Activated T-cell treated with anti-CD3 and anti-CD28 coated beads for 48 hours (primary cell): ENCODE measurements at regions not wholly inside any gene's neighbourhood (a gene's known extent, or its start where the extent isn't known, plus 50 kb on each side); places are given as distances from the start of the nearest gene placed in this dataset.
"Not testable (repeated sequence)": the region's sequence is repeated elsewhere in the genome, so short reads cannot be mapped to it uniquely, and the experiment has no call there.

Experiments used
- DNase-seq: peaks from one replicate; pipeline ENCODE4 v3.0.0-alpha.2; 2020; ENCODE audit warnings: low read depth

DNA sequence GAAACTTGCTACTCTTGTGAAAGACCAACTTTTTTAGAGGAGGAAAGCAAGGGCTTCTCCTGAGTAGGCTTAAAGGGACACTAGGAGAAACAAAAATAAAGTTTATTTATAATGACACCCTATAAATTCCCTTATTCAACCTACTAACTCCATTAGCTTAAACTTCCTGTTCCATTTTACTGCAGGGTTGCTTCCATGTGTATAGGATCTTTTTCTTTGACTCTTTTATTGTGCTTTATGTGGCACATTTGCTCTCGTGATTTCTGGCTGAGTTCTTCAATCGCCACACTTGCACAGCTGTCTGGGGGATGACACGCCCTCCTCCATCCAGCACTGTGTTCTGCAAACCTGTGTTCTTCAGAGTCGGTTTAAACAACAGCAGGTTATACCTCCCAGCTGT is 225.7 kb upstream of the NPVF start:
- DNase-seq = no peak

DNA sequence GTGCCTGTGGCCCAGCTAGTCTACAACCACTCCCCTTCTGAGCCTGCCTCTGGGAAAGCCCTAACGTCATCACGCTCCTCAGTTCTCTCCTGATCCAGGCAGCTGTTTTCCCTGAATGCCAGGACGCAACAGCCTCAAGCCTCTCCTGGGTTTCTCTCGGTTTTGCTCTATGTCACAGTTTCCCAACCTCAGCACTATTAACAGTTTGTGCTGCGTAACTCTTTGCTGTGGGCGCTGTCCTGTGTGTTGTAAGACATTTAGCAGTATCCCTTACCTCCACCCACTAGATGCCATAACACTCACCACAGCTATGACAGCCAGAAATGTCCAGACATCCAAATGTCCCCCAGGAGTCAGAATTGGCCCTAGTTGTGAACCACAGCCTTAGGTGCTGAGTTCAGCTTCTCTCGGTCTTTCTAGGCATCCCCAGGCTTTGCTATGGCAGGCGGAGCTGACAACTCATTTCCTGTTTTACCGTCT is 226.3 kb upstream of the NPVF start:
- DNase-seq = no peak

DNA sequence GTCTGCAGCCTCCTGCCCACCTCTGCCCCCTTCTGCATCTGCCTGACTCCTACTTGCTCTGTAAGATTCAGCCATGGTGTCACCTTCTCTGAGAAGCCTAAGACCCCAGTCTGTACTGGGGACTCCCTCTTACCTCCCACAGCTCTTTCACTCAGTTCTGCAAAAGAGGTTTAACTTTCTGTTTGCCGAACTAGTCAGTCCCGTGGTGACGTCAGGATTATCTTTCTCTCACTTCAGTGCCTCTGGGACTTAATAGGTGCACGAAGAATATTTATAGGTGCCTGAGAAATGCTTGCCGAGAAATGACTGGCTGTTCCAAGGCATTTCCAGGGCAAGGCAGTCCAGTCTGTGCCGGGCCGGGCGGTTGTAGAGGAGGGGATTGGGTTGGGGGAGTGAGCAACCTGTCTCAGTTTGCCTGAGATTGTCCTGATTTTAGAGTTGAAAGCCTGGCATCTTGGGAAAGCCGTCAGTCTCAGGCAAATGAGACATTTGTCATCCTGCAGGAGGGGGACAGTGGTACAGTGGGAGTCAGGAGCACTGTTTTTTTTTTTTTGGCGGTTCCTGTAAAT is 227.5 kb upstream of the NPVF start:
- no peak for DNase-seq

DNA sequence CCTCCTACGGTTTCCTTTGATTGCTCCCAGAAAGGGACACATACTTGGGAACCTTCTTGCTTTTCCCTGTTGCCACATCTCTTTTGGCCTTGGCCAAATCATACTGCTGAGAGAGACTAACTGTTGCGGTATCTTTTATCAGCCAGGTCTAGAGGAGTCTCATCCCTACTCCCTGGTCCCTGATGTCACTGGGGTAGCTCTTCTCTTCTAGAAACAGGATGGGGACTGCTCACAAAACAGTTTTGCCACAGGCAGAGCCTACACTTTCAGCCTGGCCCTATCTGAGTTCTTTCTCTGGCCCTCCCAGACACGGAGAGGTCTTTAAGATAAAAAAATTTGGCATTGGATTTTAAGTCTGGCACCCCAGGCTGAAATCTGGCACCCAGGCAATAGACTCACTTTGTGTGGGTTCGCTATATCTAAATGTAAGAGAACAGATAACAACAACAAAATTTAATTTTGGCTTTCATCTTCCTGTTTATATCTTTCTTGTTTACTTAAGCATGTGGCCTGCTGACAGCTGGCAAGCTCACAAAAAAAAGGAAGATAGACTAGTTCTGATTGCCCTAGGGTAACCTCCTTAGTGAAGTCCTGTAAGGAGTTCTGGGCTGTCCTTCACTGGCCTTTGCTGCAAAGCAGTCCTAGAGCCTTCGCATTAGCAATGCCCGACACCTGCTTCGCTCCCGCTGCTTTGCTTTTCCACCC is 228.3 kb upstream of the NPVF start:
- DNase-seq = no peak

DNA sequence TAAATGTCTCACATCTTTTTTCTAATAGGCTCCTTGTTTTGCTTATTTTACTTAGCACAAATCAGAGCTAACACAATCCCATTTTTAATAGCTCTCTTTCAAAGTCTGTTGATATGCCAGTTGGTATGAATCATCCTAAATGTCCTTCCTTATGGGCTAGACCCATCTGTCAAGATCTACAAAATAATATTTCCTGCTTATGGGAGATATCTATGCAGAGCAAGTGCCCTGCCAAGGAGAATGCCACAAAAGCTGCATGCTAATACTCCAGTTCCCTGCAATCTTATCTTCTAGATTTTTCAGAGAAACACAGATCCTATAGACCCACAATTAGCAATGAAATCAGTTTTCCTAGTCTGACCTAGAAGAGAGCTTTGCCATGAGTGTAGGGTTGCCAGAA is 230.8 kb upstream of the NPVF start:
- no peak for DNase-seq

DNA sequence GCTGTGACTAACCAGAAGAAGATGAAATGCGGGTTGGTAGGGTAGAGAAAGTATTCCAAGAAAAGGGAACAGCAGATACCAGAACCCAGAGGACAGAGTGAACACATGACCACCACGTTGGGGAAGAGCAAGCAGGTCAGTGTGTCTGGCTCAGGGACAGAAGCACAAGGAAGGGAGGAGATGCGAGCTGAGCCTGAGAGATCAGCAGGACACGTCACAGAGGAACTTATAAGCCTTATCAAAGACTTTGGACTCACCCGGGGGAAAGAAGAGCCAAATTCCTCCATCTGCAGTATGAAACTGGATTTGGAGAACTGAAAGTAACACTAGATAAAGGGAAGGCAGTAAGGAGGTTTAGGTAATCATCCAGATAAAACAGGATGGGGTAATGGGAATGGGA is 232.1 kb upstream of the NPVF start:
- no peak for DNase-seq

DNA sequence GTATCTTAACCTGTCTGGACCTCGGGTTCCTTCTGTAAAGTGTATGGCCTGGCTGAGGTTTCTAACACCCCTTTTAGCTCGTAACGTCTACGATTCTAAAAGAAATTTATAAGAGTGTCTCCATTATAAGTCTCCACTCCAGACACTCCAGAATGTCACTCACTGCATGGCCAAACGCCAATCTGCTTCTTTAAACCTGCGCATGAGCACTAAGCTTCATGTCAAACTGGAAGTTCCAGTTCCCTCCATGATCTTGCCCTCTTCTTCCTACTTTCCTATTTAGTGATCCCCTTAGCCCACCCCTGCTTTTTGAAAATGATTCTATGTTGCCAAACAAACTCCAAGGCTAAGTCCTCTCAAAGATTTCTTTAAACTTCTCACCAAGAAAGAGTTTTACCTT is 241.4 kb upstream of the NPVF start:
- DNase-seq = no peak

DNA sequence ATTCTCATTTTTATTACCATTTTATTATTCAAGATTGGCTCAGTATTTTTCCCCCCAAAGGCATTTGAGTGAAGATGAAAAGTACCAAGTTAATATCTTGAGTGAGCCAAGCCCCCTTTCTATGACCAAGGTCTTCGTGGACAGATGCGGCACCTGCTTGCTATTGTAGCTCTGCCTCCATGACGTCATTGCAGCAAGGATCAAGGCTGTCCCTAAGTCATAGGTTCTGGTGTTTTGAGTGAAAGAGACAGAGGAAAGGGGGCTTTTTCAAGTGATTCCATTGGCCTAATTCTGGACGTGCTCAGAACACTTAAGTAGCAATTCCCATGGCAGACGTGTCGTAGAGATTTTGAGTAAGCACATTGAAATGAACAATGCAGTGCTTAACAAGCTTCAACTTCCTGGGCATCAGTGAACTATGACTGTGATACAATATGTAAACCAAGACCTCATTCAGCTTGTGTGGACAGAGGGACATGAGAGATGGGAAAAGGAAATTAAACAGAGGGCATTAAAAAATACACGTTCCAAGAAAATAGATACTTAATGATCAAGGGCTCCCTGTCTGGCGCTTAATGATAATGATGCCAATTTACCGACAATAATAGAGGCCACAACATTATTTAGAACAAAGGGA is 248.7 kb upstream of the NPVF start:
- no peak for DNase-seq

DNA sequence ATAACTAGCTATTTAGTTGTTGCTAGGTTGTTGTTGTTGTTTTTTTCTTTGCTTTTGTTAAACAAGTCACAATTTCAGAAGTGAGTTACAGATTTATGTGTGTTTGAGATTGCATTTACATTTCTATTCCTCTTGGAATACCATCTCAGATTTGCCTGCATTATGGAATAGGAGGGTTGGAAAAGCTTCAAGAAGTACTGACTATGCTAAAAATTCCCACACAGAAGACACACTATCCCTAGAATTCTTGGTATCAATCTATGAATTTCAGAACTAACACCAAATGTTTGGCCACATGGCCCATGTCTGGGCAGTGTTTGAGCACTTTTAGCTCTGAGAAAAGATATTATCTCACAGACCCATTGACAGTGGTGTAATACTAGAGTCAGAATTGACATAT is 249.9 kb upstream of the NPVF start:
- not testable (repeated sequence) for DNase-seq

DNA sequence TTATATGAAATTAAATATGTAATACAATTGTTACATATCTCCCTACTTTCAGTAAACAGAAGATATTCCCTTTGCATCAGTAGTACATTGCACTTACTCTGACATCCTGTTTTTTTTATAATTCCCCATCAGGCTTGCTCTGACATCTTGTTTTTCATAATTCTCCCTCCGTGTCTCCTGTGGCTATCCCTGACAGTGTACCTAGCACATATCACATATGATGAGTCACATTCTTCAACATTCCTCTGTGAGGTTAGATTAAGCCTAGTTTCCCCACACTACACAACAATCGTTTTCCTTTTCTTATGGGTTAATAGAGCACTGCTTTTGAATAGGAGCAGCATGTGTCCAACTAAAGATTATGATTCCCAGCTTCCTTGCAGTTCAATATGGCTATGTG is 250.6 kb upstream of the NPVF start:
- DNase-seq = no peak

DNA sequence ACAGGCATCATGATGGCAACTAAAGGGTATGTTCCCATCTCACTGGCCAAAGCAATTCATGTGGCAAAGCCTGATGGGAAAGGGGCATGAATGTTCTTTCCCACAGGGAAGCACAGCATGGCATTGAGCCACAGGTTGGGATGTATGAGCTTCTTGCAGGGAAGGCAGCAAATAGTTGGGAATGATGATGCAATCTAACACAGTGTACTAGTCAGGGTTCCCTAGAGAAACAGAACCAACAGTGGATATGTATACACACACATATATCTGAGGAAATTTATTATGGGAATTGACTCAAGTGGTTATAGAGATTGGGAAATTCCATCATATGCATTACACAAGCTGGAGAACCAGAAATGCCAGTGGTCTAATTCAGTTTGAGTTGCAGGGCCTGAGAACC is 253.6 kb upstream of the NPVF start:
- no peak for DNase-seq

DNA sequence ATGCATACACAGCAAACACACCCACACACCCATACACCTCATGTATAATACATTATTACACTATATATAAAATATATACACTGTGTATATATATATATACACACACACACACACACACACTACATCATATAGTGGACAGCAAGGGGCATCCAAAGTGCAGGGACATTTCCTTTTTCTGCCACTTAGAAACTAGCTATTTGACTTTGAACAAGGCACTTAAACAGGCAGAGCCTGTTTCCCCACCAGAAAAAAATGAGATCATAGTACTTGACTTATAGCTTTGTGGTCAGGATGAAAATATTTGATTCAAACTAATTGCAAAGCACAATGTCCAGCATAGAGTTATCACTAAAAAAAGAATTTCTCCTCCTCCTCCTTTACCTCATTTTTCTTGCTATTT is 254.3 kb upstream of the NPVF start:
- no peak for DNase-seq

DNA sequence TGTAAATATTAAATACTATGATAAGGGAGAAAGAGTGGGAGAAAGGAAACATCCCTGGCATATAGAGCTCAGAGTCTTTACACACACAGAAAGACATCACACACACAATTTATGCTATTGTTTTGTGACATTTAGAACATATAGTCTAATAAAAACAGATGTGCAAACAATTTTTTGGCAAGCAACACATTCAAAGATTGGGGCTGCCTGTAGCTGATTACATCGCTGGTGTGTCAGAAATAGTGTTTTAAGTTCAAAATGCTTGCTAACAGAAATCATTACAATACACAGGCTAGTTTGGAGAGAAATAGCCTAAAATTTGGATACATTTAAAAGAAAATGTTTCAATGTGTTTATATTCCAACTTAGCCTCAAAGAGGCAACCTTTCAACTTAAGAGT is 256.7 kb upstream of the NPVF start:
- no peak for DNase-seq

DNA sequence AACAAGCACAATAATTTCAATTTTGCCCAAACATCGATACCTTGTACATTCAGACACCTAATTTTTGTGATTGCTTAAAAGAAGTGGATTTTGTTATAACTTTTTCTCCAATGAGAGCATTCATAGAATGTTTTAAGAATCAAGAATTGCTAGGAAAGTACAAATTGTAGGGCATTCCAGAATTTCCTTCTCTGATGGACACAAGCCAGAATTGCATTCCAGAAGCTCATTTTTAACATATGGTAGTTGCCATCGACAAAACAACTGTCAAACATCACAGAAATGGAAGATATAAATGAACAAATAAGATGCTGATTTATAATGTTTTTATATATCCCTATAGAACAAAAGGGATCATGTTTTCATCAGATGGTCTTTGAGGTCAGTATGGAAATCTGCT is 258.4 kb upstream of the NPVF start:
- no peak for DNase-seq

DNA sequence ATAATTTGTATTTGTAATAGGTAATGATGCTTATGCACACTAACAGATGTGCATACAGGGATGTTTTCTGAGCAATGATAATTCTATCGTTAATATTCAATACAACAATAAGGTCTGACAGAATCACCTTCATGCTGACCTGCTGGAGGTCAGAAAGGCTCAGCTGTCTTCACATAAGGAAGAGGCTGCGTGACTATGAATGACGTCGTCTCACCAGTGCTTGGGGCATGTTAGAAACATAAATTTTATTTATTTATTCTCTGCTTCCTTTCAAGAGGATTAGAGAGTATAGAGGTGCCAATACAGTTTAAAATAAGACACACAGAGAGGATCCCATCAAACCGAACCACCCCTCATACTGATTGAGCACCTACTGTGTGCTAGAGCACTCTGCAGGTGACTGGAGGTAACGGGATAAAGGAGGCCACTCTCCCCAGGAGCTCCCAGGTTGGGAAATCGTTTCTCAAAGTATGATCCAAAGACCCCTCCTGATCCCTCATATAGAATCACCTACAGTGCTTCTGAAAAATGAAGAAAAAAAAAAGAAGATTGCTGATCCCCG is 265.6 kb upstream of the NPVF start:
- no peak for DNase-seq

DNA sequence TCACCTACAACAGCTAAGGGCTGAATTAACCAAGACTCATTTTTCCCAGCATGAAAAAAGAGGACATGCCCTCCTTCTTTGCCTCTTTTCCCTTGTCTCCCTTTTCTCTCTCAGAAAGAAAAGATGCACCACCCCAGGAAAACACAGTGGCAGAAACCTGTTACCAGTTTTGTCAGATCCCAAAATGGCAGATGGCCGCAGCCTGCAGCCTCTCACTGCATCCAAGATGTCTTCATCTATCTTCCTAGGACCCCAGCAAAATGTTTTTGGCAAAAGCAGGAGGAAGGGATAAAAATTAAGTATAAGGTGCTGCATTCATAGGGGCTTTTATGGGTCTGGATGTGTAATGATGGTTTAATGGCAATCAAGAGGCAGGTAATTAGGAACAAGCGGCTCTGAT is 266.6 kb upstream of the NPVF start:
- DNase-seq = no peak

DNA sequence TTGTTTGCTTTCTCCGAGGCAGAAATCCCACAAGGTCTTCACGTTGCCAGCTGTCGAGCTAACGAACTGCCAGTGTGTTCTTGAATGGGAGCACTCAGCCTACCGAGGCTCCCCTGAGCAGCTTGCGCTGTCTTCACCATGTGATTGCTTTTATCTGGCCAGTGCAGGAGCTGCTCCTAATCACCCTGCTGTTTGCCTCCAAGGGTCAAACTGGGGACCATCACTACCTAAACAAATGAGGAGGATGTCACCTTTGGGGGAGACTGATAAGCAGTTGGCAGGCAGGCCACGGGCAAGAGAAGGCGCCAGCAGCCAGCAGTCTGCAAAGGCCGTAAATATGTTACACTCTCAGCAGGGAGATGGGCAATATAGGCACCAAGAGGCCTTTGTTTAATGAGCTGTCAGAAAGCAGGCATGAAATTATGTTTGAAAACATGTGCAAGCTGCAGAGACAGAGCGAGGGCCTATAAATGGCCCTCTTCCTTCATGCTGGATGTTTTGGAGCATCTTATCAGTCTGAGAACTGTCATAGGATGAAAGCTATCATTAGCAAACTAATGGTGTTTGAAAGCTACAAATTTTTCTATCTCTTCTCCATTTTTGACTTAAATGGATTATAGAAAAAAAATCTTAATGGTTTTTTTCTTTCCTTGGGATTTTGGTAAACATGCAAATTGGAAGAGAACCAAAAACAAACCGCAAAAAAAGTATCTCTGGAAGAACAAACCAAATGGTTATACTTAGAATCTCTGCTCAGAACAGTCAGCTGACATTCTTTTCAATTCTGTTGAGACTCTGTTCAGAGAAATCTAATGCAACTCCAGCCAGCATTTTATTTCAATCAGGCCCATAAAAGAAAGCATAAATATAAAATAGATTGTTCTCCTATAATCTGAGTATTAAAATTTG is 267.3 kb upstream of the NPVF start:
- DNase-seq = no peak

DNA sequence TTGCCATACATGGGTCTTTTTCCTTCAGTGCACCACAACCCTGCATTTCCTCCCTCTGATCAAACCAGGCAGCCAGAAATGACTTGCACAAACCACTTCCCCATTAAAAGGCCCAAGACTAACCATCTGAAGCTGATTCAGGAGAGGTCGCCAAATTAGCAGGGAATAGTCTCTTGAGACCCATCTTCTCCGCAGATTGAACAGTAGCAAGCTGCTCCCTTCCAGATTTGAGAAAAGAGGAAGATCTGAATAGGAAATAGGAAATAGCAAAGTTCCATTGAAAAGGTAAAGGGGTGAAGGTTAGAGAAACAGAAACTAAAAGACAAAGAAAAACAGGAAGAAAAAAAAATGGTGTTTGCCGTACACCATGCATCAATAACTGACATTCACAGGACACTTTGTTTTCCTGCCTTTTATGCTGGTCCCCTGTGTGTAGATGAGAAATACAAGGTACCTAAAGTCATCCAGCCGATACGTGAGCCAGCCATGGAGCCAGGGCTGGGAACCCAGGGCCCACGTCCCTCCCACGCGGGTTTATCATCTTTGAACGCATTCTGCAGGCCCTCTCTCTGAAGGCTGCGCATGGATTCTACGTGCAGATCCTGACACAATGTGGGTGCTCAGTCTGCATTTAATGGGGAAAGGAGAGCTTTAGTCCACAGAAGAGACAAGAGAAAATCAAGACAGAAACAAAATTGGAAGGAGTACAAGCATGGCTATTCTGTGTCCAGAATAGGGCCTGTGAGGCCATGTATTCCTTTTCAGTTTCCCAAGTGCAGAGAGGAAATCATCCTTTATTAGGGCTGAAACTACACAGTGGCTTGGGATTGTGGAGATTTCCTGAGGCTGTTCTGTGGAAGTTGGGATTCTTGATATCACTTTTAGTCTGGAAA is 268.4 kb upstream of the NPVF start:
- no peak for DNase-seq

DNA sequence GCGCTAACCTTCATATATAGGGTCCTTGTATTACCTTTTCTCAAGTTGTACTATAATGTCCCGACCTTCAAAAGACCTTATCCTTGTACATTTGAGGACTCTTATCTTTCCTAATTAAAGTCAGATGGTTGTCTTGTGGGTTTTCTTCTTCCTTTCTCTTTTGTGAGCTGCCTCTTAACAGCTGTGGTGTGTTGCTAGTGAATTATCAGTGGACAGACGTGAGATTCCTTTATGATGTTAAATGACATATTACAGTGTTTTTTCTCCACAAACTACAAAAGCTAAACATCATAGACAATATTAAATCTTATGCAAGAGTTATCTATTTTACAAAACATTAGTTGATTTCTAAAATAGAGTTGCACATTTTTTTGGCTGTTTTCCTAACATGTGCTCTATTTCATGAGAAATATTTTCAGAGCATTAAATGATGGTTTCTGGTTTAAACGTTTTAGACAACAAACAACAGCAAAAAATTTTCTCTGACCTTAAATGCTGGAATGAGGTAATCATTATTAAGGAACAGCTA is 272.2 kb upstream of the NPVF start:
- no peak for DNase-seq

DNA sequence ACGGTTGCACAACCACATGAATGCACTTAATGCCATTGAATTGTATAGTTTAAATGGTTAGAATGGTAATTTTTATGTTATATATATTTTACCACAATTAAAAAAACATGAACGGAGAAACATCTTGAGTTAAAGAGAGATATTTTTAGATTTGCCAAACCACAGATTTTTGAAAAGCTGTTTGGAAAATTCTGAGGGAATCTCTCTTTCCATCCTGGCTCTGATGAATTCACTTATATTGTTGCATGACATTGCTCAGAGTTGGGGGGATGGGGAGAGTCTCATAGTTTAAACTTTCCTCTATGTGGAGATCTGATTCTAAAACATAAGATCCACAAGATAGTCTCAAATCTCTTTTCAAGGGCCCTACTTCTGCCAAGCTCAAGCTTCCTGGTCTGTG is 275.0 kb upstream of the NPVF start:
- DNase-seq = no peak

DNA sequence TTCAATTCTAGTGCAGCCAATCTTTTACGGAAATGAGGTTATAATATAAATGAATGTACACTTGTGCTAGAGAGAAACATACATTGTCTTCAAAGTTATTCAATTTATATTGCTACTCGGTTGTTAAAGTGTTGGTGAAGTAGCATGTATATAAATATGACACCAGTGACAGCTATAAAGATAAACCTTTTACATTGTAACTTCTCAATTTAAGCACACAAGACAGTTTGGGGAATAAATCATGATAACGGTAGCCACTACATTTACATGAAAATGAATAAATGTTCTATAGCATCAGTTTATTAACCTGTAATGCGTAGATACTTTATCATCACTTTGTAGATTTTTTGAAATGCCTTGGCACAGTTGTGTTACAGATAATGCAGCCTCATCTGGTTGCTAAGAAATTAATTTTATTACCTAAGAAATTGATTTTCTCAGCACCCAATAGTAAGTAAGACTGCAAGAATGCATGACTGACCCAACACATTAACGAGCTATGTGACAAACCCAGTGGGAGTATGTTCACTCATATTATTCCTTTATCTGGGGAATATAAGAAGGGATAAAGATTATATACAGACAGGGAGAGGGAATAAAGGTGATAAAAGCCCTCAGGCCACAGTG is 283.9 kb upstream of the NPVF start:
- DNase-seq = no peak
